ENCODE measurements at regions not wholly inside any gene's neighbourhood (a gene's known extent, or its start where the extent isn't known, plus 50 kb on each side); places are given as distances from the start of the nearest gene placed in this dataset.

DNA sequence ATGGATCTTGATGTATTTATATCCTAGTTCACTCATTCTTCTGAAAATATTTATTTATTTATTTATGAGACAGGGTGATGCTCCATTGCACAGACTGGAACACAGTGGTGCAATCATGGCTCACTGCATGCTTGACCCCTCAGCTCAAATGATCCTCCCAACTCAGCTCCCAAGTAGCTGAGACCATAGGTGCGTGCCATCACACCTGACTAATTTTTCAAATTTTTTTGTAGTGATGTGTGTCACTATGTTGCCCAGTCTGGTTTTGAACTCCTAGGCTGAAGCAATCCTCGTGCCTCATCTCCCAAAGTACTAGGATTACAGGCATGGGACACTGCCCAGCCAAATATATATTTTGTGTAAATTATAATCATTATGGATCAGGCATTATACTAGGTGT, 595.6 kb upstream of the ATP2B1 start:
- peaks cover 5% of the 10 kb centered on the region for H3K4me1 ChIP-seq (ENCODE audit: insufficient read depth, low read length)
- H3K27me3 ChIP-seq (ENCODE audit: insufficient read depth, low read length): no peaks in the 10 kb centered on the region

DNA sequence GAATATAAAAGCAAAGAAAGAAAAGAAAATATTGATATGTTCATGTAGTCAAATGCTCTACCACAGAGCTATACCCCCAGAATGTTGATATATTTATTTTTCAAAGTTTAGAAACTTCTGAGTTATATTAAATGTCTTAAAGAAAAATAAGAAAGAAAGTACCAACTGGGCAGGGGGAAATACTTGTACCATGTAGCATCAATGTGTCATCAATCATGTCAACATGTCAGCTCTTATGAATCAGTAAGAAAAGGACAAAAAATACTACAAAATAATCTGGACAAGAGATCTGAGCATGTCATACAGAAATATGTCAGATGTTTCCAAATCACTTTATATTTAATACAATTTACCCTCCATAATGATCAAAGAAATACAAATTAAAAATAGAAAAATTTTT, 595.1 kb upstream of the ATP2B1 start:
- Histone ChIP-seq H3K4me3 (ENCODE audit: low read length) (no peak overlapping the region), H3K27me3 (ENCODE audit: insufficient read depth, low read length) (no peaks in the 10 kb centered on the region), H3K4me1 (ENCODE audit: insufficient read depth, low read length) (peaks cover 5% of the 10 kb centered on the region), H3K9me3 (ENCODE audit: low read depth, low read length) (no peaks in the 10 kb centered on the region)

More for the DNA sequence above, 595.6 kb upstream of the ATP2B1 start:
- H3K4me3 ChIP-seq (ENCODE audit: low read length): no peak overlapping the region
- H3K9me3 ChIP-seq (ENCODE audit: low read depth, low read length): no peaks in the 10 kb centered on the region

DNA sequence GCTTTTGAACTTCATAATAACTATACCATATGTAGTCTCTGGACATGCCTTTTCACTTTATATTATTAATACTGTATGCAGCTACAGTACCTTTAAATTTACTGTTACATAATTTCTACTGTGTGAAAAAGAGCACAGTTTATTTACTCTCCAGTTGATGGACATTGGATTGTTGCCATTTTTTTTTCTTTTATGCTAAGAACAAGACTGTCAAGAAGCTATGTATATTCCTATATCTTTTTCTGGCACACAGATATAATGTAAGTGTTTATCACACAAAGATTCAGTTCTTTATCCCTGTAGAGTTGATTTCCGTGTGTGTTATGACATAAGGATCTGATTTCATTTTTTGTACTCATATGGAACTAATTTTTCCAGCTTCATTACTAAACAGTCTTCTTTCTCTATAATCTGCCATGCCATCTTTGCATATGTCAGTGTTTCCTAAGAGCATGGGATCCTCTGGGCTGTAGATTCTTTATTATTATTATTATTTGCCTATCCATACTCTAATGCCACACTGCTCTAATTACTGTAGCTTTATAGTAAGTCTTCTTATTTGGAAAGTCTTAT, 593.0 kb upstream of the ATP2B1 start:
- H3K9me3 ChIP-seq (ENCODE audit: low read depth, low read length): no peaks in the 10 kb centered on the region
- peaks cover 5% of the 10 kb centered on the region for H3K4me1 ChIP-seq (ENCODE audit: insufficient read depth, low read length)
- no peak overlapping the region for H3K4me3 ChIP-seq (ENCODE audit: low read length)
- no peaks in the 10 kb centered on the region for H3K27me3 ChIP-seq (ENCODE audit: insufficient read depth, low read length)

DNA sequence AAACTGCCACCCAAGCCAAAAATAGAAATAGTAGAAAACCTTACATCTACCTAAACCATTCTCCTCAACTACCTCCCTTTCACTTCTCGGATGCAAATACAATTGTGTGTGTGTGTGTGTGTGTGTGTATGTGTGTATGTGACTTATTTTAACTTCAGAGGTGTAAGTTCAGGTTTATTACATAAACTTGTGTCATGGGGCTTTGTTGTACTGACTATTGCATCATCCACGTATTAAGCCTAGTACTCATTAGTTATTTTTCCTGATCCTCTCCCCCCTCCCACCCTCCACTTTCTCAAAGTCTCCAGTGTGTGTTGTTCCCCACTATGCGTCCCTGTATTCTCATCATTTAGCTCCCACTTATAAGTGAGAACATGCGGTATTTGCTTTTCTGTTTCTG, 592.5 kb upstream of the ATP2B1 start:
- no peak overlapping the region for H3K4me3 ChIP-seq (ENCODE audit: low read length)
- no peaks in the 10 kb centered on the region for H3K27me3 ChIP-seq (ENCODE audit: insufficient read depth, low read length)
- no peaks in the 10 kb centered on the region for H3K9me3 ChIP-seq (ENCODE audit: low read depth, low read length)
- peaks cover 5% of the 10 kb centered on the region for H3K4me1 ChIP-seq (ENCODE audit: insufficient read depth, low read length)

DNA sequence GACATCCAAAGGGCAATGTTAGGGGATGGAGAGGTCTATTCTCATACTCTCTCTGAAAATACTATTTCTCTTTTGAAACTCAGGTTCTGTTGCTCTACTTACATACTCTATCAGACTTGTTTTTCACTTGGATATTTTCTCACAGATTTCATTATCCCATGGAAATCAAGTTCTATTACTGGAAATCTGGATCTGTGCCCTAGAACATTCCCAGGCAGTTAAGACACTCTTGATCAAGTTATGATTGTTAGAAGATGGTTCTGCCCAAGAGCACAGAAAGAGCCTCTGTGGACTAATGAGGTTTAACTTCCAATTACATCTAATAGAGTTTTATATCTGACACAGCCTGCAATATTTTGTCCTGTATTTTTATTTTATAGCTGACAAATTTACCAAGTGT, 591.0 kb upstream of the ATP2B1 start:
- no peak overlapping the region for H3K4me3 ChIP-seq (ENCODE audit: low read length)
- H3K9me3 ChIP-seq (ENCODE audit: low read depth, low read length): no peaks in the 10 kb centered on the region
- peaks cover 5% of the 10 kb centered on the region for H3K4me1 ChIP-seq (ENCODE audit: insufficient read depth, low read length)
- no peaks in the 10 kb centered on the region for H3K27me3 ChIP-seq (ENCODE audit: insufficient read depth, low read length)

DNA sequence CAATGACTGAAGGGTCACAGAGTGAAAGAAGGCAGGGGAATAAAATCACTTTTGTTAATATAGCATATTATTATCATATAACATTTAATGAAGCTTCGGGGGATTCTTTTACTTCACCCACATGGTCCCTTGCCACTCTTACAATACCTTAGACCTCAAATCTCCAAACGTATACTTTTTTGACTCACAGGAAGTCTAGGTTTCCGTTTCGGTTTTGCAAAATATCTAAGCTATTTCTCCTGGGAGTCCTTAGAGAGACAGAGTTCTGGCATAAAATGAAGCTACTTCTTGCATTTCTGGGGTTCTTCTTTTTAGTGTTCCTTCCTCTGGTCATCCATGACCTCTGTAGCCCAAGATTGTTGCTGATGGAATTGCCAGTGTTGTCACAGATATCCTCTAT, 590.5 kb upstream of the ATP2B1 start:
- H3K9me3 ChIP-seq (ENCODE audit: low read depth, low read length): no peaks in the 10 kb centered on the region
- H3K4me1 ChIP-seq (ENCODE audit: insufficient read depth, low read length): peaks cover 5% of the 10 kb centered on the region
- no peaks in the 10 kb centered on the region for H3K27me3 ChIP-seq (ENCODE audit: insufficient read depth, low read length)
- no peak overlapping the region for H3K4me3 ChIP-seq (ENCODE audit: low read length)

DNA sequence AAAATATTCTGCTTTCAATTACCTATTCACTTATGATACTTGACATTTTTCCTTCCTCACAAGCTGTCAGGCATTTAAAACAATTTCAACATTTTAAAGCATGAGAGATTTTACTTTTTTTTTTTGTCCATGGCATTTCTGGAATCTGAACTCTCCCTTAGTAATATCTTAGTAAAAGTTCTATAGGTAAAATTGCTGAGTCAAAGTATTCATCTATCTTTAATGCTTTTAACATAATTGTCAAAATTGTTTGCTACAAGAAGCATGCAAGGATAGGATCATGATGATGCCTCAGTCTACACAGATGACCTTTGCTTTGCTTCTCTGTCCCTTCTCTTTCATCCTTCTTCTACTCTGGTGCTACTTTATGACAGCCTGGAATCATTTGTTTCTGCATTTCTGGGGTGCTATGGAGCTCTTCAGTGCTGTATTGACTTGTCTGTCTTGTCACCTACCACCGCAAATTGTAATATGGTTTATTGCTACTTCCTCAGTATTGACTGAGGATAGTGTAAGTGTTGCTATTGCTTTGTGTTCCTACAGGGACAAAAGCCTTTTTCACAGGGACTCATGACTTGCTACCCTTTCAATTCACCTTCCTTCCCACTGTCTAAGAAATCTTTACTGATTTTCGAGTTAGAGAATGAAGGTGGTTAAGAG, 589.8 kb upstream of the ATP2B1 start:
- H3K4me1 ChIP-seq (ENCODE audit: insufficient read depth, low read length): peaks cover 5% of the 10 kb centered on the region
- H3K9me3 ChIP-seq (ENCODE audit: low read depth, low read length): no peaks in the 10 kb centered on the region
- no peak overlapping the region for H3K4me3 ChIP-seq (ENCODE audit: low read length)
- H3K27me3 ChIP-seq (ENCODE audit: insufficient read depth, low read length): no peaks in the 10 kb centered on the region

DNA sequence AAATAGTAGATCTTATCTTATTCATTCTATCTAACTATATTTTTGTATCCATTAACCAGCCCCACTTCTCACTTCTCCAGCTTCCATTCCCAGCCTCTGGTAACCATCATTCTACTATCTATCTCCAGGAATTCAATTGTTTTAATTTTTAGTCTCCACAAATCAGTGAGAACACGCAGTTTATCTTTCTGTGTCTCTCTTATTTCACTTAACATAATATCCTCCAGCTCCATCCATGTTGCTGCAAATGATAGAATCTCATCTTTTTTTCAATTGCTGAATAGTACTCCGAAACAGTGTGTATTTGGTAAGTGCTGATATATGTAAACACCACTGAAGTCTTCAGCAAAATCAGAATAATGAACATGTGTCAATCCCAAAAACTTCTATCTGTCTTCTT, 587.2 kb upstream of the ATP2B1 start:
- no peaks in the 10 kb centered on the region for H3K9me3 ChIP-seq (ENCODE audit: low read depth, low read length)
- peaks cover 5% of the 10 kb centered on the region for H3K4me1 ChIP-seq (ENCODE audit: insufficient read depth, low read length)
- H3K27me3 ChIP-seq (ENCODE audit: insufficient read depth, low read length): no peaks in the 10 kb centered on the region
- no peak overlapping the region for H3K4me3 ChIP-seq (ENCODE audit: low read length)

DNA sequence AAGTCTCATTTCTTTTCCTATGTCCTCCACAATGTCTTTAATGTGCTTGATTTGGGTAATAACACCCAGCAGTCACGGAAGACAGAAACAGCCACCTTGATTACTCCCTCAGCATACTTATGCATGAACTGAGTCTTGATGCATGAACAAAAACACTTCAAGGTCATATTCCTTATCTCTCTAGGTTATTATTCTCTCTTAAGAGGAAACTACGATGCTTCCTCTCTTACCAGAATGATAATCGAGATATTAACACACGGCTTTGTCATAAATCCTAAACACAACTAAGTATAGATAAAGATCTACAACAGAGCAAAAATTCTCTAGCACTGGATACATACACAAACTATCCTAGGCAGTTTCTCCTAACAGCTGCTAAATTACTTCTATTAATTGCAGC, 583.5 kb upstream of the ATP2B1 start:
- H3K27me3 ChIP-seq (ENCODE audit: insufficient read depth, low read length): no peaks in the 10 kb centered on the region
- no peaks in the 10 kb centered on the region for H3K4me1 ChIP-seq (ENCODE audit: insufficient read depth, low read length)
- H3K9me3 ChIP-seq (ENCODE audit: low read depth, low read length): peaks cover 7% of the 10 kb centered on the region
- no peak overlapping the region for H3K4me3 ChIP-seq (ENCODE audit: low read length)

DNA sequence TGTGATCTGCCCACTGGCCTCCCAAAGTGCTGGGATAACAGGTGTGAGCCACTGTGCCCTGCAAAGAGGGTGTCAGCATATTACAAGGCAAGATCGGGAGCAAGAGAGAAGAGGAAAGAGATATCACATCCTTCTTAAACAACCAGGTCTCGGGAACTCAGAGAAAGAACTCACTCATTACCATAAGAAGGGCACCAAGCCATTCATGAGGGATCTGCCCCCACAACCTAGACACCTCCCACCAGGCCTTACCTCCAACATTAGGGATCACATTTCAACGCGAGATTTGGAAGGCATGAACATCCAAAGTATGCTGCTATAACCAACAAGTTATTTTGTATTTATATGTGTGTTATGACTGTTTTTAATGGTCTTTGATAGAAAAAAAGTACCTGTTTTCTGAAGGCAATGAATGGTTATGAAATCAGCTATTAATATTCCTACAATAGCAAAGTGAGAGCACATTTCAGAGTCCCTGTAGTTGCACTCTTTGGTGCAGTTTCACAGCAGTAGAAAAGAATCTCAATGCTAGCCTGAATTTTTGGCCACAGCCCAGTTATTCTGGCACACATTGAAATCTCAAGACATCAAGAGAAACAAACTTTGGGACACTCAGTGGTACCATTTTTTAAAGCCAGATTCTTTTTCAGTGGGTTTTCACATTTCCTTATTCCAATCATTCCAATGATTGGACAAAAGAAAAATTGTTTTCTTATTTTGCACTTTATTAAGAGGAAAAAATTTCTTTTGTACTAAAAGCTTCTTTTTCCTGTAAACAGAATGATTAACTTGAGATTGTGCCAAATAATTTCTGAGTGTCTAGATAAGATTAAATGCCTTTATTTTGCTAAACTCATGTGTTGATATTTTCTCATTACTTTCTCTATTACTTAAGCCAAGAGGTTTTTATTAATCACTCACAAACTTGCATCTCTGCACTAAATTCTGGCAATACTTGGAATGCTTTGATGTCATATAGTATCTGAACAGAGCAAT, 582.6 kb upstream of the ATP2B1 start:
- Histone ChIP-seq H3K27me3 (ENCODE audit: insufficient read depth, low read length) (no peaks in the 10 kb centered on the region), H3K4me3 (ENCODE audit: low read length) (no peak overlapping the region), H3K4me1 (ENCODE audit: insufficient read depth, low read length) (no peaks in the 10 kb centered on the region), H3K9me3 (ENCODE audit: low read depth, low read length) (peaks cover 7% of the 10 kb centered on the region)

DNA sequence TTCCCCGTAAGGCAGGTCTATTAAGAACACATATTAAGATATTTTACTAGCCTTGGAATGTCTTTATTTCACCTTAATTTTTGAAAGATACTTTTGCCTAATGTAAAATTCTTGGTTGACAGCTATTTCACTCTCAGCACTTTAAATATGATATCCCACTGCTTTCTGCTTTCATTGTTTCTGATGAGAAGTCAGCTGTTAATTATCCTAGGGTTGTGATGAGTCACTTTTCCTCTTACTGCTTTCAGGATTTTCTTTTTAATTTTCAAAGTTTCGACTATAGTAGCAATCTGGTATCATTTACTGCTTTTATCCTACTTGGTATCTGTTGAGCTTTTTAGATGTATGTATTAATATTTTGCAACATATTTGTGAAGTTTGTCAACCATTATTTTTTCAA, 578.9 kb upstream of the ATP2B1 start:
- no peaks in the 10 kb centered on the region for H3K27me3 ChIP-seq (ENCODE audit: insufficient read depth, low read length)
- no peaks in the 10 kb centered on the region for H3K4me1 ChIP-seq (ENCODE audit: insufficient read depth, low read length)
- H3K4me3 ChIP-seq (ENCODE audit: low read length): no peak overlapping the region
- peaks cover 7% of the 10 kb centered on the region for H3K9me3 ChIP-seq (ENCODE audit: low read depth, low read length)

DNA sequence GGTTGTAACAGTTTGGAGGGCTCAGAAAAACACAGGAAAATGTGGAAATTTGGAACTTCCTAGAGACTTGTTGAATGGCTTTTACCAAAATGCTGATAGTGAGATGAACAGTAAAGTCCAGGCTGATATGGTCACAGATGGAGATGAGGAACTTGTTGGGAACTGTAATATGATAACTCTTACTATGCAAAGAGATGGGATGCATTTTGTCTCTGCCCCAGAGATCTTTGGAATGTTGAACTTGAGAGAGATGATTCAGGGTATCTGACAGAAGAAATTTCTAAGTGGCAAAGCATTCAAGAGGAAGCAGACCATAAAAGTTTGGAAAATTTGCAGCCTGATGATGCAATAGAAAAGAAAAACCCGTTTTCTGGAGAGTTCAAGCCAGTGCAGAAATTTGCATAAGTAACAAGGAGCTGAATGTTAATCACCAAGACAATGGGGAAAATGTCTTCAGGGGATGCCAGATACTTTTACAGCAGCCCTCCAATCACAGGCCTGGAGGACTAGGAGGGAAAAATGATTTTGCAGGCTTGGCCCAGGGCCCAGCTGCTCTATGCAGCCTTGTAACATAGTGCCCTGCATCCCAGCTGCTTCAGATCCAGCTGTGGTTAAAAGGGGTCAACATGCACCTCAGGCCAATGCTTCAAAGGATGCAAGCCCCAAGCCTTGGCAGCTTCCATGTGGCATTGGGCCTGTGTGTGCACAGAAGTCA, 572.7 kb upstream of the ATP2B1 start:
- Histone ChIP-seq H3K9me3 (ENCODE audit: low read depth, low read length) (peaks cover 5% of the 10 kb centered on the region), H3K4me3 (ENCODE audit: low read length) (no peak overlapping the region), H3K27me3 (ENCODE audit: insufficient read depth, low read length) (no peaks in the 10 kb centered on the region), H3K4me1 (ENCODE audit: insufficient read depth, low read length) (no peaks in the 10 kb centered on the region)

DNA sequence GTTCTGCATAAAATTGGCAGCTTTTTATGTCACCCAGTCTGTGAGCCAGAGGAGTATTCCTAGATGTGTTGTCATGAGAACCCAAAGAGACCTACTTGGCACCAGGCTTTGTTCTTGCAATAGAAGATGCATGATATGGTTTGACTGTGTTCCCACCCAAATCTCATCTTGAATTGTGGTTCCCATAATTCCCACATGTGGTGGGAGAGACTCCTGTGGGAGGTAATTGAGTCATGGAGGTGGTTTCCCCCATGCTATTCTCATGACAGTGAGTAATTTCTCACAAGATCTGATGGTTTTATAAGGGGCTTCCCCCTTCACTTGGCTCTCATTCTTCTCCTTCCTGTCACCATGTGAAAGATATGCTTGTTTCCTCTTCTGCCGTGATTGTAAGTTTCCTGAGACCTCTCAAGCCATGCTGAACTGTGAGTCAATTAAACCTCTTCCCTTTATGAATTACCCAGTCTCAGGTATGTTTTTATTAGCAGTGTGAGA, 572.0 kb upstream of the ATP2B1 start:
- no peak overlapping the region for H3K4me3 ChIP-seq (ENCODE audit: low read length)
- no peaks in the 10 kb centered on the region for H3K27me3 ChIP-seq (ENCODE audit: insufficient read depth, low read length)
- H3K4me1 ChIP-seq (ENCODE audit: insufficient read depth, low read length): no peaks in the 10 kb centered on the region
- peaks cover 5% of the 10 kb centered on the region for H3K9me3 ChIP-seq (ENCODE audit: low read depth, low read length)

DNA sequence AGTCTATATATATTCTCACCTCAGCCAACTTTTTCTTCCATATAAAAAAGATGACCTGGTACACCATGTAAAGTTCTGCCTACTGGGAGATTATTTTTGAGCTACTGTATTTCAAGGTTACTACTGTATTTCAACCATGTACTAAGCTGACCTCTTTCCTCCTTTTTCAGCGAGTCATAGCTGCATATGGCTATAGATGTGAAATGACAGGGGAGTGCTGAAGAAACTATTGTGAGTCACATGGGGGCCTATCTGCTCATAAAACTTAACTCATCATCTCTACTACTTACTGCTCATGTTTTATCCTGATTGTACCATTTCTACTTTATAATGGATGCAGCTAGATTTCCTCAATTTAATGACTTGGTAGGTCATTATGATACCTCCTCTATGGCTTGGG, 571.4 kb upstream of the ATP2B1 start:
- Histone ChIP-seq H3K4me1 (ENCODE audit: insufficient read depth, low read length) (no peaks in the 10 kb centered on the region), H3K27me3 (ENCODE audit: insufficient read depth, low read length) (no peaks in the 10 kb centered on the region), H3K4me3 (ENCODE audit: low read length) (no peak overlapping the region), H3K9me3 (ENCODE audit: low read depth, low read length) (peaks cover 5% of the 10 kb centered on the region)

DNA sequence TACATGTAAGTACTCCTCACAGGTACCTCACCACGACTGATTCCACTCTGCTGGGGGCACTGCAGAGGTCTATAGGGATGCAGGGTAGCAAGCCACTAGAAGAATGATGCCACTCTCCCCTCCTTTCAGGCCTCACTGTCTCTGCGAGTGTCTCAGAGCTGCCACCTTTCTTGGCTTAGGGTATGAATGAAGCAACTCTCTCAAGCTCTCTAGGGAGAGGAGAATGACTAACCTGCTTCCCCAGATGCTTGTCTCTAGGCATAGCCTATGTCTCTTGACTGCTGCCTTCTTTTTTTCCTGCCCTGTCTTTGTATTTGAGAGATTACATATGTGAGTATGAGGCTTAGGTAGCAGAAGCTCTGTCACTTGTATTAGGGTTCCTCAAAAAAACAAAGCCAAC, 566.5 kb upstream of the ATP2B1 start:
- Histone ChIP-seq H3K4me3 (ENCODE audit: low read length) (no peak overlapping the region), H3K9me3 (ENCODE audit: low read depth, low read length) (no peaks in the 10 kb centered on the region), H3K4me1 (ENCODE audit: insufficient read depth, low read length) (no peaks in the 10 kb centered on the region), H3K27me3 (ENCODE audit: insufficient read depth, low read length) (no peaks in the 10 kb centered on the region)

Data from mononuclear cell (primary cell).